D721Med (cell line): ENCODE measurements at regions not wholly inside any gene's neighbourhood (a gene's known extent, or its start where the extent isn't known, plus 50 kb on each side); places are given as distances from the start of the nearest gene placed in this dataset.

Experiments used
- DNase-seq: peaks from one replicate; pipeline ENCODE4 v3.0.0; 2011; ENCODE audit warnings: low spot score; ENCODE audit not compliant: insufficient read length
- FAIRE-seq: peaks from 2 replicates; lab custom pipeline; 2011; peaks lifted over from hg19 to GRCh38; lab: Jason Lieb, UNC
- TF ChIP-seq, protein P1 (sequence below): IDR thresholded peaks from 2 replicates; pipeline ENCODE4 v1.5.1; 2012; ENCODE audit warnings: mild to moderate bottlenecking, control low read depth; ENCODE audit not compliant: insufficient read depth; ENCODE audit errors: missing control alignments

DNA sequence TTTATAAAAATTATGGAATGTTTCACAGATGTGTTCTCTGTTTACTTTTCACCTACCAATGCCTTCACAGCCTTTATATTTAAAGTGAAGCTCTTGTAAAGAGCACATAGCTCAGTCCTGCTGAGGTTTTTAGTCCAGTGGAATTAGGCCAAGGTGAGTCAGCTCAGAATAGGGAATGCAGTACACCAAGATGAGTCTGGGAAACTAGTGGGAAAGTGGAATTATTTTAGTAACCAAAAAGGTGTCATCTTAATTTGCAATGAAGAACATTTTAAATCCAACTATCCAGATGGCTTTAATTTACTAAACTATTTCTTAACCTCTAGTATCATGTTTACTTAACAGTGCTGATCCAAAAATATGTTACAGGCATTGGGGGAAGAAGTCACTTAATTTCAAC, 236.3 kb upstream of the CTBP2 start:
- no peak for FAIRE-seq
- no peak for DNase-seq
- TF ChIP-seq, protein P1, sequence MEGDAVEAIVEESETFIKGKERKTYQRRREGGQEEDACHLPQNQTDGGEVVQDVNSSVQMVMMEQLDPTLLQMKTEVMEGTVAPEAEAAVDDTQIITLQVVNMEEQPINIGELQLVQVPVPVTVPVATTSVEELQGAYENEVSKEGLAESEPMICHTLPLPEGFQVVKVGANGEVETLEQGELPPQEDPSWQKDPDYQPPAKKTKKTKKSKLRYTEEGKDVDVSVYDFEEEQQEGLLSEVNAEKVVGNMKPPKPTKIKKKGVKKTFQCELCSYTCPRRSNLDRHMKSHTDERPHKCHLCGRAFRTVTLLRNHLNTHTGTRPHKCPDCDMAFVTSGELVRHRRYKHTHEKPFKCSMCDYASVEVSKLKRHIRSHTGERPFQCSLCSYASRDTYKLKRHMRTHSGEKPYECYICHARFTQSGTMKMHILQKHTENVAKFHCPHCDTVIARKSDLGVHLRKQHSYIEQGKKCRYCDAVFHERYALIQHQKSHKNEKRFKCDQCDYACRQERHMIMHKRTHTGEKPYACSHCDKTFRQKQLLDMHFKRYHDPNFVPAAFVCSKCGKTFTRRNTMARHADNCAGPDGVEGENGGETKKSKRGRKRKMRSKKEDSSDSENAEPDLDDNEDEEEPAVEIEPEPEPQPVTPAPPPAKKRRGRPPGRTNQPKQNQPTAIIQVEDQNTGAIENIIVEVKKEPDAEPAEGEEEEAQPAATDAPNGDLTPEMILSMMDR, result no peak

DNA sequence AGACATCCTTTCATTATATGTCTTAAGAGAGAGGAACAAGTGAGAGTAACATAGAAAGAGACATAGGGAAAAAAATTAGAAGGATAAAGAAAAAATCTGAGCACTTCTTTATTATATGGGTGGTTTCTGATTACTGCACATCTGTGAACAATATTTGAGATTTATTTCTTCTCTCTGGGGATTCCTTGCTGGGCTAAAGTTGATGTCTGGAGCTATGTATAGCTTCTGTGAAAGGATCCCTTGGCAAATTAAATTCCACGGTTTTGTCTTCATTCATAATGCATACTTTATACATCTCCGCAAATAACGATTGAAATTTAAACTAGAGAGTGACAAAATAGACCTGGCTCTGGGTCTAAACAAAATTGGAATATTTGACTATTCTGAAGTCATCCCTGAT, 232.2 kb upstream of the CTBP2 start:
- TF ChIP-seq, protein P1, result no peak
- FAIRE-seq (no peak), DNase-seq (no peak)

DNA sequence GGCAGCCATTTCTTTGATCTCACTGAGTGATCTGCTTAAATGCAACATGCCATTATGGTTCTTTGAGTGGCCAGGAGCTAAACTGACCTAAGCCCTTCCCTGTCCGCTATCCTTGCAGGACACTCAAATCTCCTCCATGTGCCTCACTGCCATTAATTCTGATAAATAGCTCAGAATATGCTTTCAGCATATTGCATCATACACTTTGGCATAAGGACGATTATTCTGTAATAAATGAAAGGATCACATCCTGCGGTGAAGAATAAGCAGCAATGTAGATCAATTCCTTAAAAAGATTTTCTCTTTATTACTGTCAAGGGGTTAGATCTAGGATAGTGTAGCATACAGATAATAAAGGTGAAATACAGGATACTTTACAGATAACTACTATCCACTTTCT, 231.8 kb upstream of the CTBP2 start:
- FAIRE-seq (no peak), DNase-seq (no peak)
- TF ChIP-seq, protein P1, result no peak

DNA sequence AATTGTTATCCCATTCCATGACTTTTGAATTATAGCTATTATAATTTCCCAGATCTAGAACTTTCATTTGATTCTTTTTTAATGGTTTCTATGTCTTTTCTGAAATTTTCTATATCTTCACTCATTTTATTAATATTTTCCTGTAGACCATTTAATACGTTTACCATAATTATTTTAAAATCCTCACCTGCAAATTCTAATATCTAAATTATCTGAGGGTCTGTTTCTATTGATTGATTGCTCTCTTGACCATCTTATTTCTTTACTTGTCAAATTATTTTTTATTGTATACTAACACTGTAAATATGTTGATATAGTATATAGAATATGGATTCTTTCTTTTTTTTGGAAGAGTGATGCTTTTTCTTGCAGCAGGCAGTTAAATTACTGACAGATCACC, 229.3 kb upstream of the CTBP2 start:
- DNase-seq (no peak), FAIRE-seq (no peak)
- TF ChIP-seq, protein P1, result no peak

DNA sequence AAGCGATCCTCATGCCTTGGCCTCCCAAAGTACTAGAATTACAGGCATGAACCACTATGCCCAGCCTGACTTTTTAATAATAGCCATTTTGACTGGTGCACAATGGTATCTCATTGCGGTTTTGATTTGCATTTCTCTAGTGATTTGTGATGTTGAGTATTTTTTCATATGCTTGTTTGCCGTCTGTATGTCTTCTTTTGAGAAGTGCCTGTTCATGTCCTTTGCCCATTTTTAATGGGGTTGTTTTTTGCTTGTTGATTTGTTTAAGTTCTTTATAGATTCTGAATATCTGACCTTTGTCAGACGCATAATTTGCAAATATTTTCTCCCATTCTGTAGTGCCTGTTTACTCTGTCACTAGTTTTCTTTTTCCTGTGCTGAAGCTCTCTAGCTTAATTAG, 219.2 kb upstream of the CTBP2 start:
- DNase-seq (no peak), FAIRE-seq (no peak)
- TF ChIP-seq, protein P1, result no peak

DNA sequence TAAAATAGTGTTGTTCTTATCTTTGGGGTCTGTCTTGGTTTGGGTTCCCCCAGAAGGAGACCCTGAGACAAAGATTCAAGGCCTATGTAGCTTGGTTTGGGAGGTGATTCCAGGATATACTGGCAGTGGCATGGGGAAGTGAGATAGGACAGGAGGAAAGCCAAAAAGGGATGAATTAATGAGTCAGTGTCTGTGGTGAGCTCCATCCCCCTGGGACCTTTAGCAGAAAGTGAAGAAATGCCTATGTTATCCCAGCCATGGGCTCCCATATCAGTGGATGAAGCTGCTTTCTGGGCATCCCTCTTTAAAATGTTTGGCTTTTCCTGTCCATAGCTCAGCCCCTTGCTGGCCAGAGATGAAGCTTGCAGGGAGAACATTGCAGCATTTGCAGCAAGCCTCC, 217.0 kb upstream of the CTBP2 start:
- no peak for FAIRE-seq
- TF ChIP-seq, protein P1, result no peak
- DNase-seq, result no peak

DNA sequence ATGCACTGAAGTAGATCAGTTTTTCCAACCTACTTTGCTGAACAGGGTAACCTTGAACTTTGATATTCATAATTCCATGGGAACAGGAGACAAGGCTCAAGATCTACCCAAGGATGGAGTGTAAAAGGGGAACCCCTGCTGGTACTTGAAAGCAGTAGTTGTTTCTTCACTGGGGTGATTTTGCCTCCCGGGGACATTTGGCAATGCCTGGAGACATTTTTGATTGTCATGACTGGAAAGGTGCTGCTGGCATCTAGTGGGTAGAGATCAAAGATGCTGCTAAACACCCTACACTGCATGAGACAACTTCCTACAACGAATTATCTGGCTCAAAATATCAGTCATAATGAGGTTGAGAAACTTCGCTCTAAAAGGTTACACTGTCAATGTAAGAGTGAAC, 214.8 kb upstream of the CTBP2 start:
- DNase-seq (no peak), FAIRE-seq (no peak)
- TF ChIP-seq, protein P1, result no peak
